K562 (cell line): ENCODE measurements at regions not wholly inside any gene's neighbourhood (a gene's known extent, or its start where the extent isn't known, plus 50 kb on each side); places are given as distances from the start of the nearest gene placed in this dataset.

Source experiments
- ASH1L ChIP-seq: fragments of 450-650 bp; IDR thresholded peaks from 2 replicates; pipeline ENCODE4 v1.6.1; 2018; ENCODE audit warnings: borderline replicate concordance, mild to moderate bottlenecking, low read depth; ENCODE audit not compliant: partially characterized antibody
- BCOR ChIP-seq: fragments of 450-650 bp; IDR thresholded peaks from 2 replicates; pipeline ENCODE4 v1.6.1; 2016
- BRD9 ChIP-seq: fragments of 450-650 bp; IDR thresholded peaks from 2 replicates; pipeline ENCODE4 v1.6.1; 2018; ENCODE audit warnings: low read depth; ENCODE audit not compliant: partially characterized antibody
- KDM1A ChIP-seq, 2 experiments: fragments of 450-650 bp; IDR thresholded peaks; 2 replicates each; pipeline ENCODE4 v1.6.1; 2016; ENCODE audit warnings: mild to moderate bottlenecking in 2 of 2
- NCOA4 ChIP-seq: fragments of 450-650 bp; IDR thresholded peaks from 2 replicates; pipeline ENCODE4 v1.6.1; 2018; ENCODE audit warnings: mild to moderate bottlenecking; ENCODE audit not compliant: partially characterized antibody
- NFYB ChIP-seq: IDR thresholded peaks from 2 replicates; pipeline ENCODE4 v1.6.1; 2011; ENCODE audit warnings: mild to moderate bottlenecking, moderate library complexity; ENCODE audit not compliant: insufficient read length; ENCODE audit errors: extremely low read depth
- RBM25 ChIP-seq: fragments of 200-400 bp; formaldehyde crosslinking; IDR thresholded peaks from 2 replicates; pipeline ENCODE4 v1.6.1; 2018; ENCODE audit warnings: low read length, low read depth, moderate library complexity; ENCODE audit not compliant: severe bottlenecking
- SMARCA5 ChIP-seq: fragments of 450-650 bp; IDR thresholded peaks from 2 replicates; pipeline ENCODE4 v1.6.1; 2016
- TF ChIP-seq, protein P1 (sequence below), 2 experiments: fragments of 450-650 bp in 1 of 2; IDR thresholded peaks; 2 replicates each; pipeline ENCODE4 v1.6.1; 2011 to 2017; ENCODE audit warnings: low read depth in 2 of 2, antibody characterized with exemption in 1 of 2, borderline replicate concordance in 1 of 2, low read length in 1 of 2, mild to moderate bottlenecking in 1 of 2, mixed read lengths in 1 of 2; ENCODE audit not compliant: control insufficient read depth in 1 of 2
- TF ChIP-seq, protein P2 (sequence below), 2 experiments: fragments of 450-650 bp in 1 of 2; sonication (generic) in 1 of 2; formaldehyde crosslinking in 1 of 2; IDR thresholded peaks in 1 of 2; conservative IDR thresholded peaks in 1 of 2; 2 replicates each; pipeline versions ENCODE4 v1.6.1 to v1.8.1; 2016 to 2023; ENCODE audit warnings: mild to moderate bottlenecking in 2 of 2, moderate library complexity in 2 of 2, inconsistent platforms in 1 of 2, missing genetic modification reagents in 1 of 2
- TF ChIP-seq, protein P3 (sequence below): fragments of 250-450 bp; sonication (Bioruptor Pico); IDR thresholded peaks from 2 replicates; pipeline ENCODE4 v1.5.0; 2020; ENCODE audit warnings: mild to moderate bottlenecking
- TF ChIP-seq, protein P4 (sequence below): fragments of 450-650 bp; formaldehyde crosslinking; IDR thresholded peaks from 2 replicates; pipeline ENCODE4 v1.4.0; 2022; ENCODE audit warnings: missing genetic modification characterization

DNA sequence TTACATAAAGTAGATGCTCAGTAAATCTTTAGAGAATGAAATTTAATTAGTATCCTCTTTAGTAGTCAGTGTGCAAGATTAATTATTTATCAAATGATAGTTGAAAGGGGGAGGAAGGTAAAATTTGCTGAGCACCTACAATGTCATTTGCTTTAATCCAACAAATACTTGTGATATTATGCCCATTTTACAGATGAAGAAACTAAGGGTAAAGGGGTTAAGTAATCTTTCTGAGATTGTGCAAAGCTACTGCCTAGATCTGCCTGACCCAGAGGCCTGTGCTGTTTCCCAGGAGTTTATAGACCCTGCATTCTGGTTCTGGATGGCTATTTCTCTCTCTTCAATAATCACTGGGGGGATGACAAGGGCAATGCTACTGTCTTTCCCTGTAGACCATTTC is 58.3 kb upstream of the BACH2 start (continued):
- TF ChIP-seq, protein P1, sequence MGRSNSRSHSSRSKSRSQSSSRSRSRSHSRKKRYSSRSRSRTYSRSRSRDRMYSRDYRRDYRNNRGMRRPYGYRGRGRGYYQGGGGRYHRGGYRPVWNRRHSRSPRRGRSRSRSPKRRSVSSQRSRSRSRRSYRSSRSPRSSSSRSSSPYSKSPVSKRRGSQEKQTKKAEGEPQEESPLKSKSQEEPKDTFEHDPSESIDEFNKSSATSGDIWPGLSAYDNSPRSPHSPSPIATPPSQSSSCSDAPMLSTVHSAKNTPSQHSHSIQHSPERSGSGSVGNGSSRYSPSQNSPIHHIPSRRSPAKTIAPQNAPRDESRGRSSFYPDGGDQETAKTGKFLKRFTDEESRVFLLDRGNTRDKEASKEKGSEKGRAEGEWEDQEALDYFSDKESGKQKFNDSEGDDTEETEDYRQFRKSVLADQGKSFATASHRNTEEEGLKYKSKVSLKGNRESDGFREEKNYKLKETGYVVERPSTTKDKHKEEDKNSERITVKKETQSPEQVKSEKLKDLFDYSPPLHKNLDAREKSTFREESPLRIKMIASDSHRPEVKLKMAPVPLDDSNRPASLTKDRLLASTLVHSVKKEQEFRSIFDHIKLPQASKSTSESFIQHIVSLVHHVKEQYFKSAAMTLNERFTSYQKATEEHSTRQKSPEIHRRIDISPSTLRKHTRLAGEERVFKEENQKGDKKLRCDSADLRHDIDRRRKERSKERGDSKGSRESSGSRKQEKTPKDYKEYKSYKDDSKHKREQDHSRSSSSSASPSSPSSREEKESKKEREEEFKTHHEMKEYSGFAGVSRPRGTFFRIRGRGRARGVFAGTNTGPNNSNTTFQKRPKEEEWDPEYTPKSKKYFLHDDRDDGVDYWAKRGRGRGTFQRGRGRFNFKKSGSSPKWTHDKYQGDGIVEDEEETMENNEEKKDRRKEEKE (IDR thresholded peaks at IDR 0.05; ENCODE audit: borderline replicate concordance in 1 of 2, control insufficient read depth in 1 of 2, low read depth in 2 of 2, low read length in 1 of 2), result no peak
- TF ChIP-seq KDM1A (IDR thresholded peaks at IDR 0.05) (peak; percentile 81), BRD9 (no peak), SMARCA5 (peak; percentile 75), NFYB (no peak), RBM25 (peak; percentile 95), NCOA4 (no peak), BCOR (peak; percentile 95), ASH1L (no peak)
- TF ChIP-seq, protein P2, sequence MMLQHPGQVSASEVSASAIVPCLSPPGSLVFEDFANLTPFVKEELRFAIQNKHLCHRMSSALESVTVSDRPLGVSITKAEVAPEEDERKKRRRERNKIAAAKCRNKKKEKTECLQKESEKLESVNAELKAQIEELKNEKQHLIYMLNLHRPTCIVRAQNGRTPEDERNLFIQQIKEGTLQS (IDR thresholded peaks at IDR 0.05), result no peak
- TF ChIP-seq, protein P2 (CRISPR knock-in tag; conservative IDR thresholded peaks at IDR 0.05), result no peak
- TF ChIP-seq, protein P3, sequence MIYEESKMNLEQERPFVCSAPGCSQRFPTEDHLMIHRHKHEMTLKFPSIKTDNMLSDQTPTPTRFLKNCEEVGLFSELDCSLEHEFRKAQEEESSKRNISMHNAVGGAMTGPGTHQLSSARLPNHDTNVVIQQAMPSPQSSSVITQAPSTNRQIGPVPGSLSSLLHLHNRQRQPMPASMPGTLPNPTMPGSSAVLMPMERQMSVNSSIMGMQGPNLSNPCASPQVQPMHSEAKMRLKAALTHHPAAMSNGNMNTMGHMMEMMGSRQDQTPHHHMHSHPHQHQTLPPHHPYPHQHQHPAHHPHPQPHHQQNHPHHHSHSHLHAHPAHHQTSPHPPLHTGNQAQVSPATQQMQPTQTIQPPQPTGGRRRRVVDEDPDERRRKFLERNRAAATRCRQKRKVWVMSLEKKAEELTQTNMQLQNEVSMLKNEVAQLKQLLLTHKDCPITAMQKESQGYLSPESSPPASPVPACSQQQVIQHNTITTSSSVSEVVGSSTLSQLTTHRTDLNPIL (CRISPR knock-in tag), result no peak
- TF ChIP-seq, protein P4, sequence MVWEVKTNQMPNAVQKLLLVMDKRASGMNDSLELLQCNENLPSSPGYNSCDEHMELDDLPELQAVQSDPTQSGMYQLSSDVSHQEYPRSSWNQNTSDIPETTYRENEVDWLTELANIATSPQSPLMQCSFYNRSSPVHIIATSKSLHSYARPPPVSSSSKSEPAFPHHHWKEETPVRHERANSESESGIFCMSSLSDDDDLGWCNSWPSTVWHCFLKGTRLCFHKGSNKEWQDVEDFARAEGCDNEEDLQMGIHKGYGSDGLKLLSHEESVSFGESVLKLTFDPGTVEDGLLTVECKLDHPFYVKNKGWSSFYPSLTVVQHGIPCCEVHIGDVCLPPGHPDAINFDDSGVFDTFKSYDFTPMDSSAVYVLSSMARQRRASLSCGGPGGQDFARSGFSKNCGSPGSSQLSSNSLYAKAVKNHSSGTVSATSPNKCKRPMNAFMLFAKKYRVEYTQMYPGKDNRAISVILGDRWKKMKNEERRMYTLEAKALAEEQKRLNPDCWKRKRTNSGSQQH, result no peak
